Adrenal gland (tissue), 9 donors: ENCODE measurements at regions not wholly inside any gene's neighbourhood (a gene's known extent, or its start where the extent isn't known, plus 50 kb on each side); places are given as distances from the start of the nearest gene placed in this dataset.

ENCODE experiments used
- DNase-seq, 7 donors: peaks; one replicate each; pipeline ENCODE4 v3.0.0-alpha.2; 2019 to 2020
- H3K27ac ChIP-seq, 5 donors: fragments of 200-600 bp; sonication (generic) in 4 of 5; 1 replicate in 3 of 5; 2 replicates in 2 of 5; pipeline versions ENCODE4 v1.5.1 to v1.8.0; 2016 to 2020; ENCODE audit warnings: mild to moderate bottlenecking in 1 of 5
- H3K27me3 ChIP-seq: fragments of 200-600 bp; 2 replicates; pipeline ENCODE4 v1.8.0; 2021
- H3K36me3 ChIP-seq, 2 donors: fragments of 200-600 bp; replicated peaks in 1 of 2; 1 replicate in 1 of 2; 2 replicates in 1 of 2; pipeline versions ENCODE4 v1.5.1 to v1.8.0; 2018 to 2022
- H3K4me1 ChIP-seq, 2 donors: fragments of 200-600 bp; replicated peaks in 1 of 2; 1 replicate in 1 of 2; 2 replicates in 1 of 2; pipeline versions ENCODE4 v1.5.1 to v1.8.0; 2018 to 2021
- H3K4me3 ChIP-seq, 4 donors: fragments of 200-600 bp; sonication (generic) in 3 of 4; one replicate each; pipeline ENCODE4 v1.5.1; 2016 to 2018
- H3K9me3 ChIP-seq, 3 donors: fragments of 200-600 bp; sonication (generic) in 1 of 3; replicated peaks in 1 of 3; 1 replicate in 2 of 3; 2 replicates in 1 of 3; pipeline versions ENCODE4 v1.5.1 to v1.8.0; 2016 to 2021
- POLR2A ChIP-seq, 2 donors: fragments of 450-650 bp; IDR thresholded peaks; one replicate each; pipeline ENCODE4 v1.6.1; 2017; ENCODE audit warnings: antibody characterized with exemption in 2 of 2, mild to moderate bottlenecking in 2 of 2, moderate library complexity in 1 of 2
- WGBS, 4 donors: extraction: QIAGEN DNeasy Blood & Tissue Kit in 2 of 4; methylation state at CpG; one replicate each; pipeline versions ENCODE4 v1.1.5 to v1.1.7; 2013 to 2017; 5-methylcytosine and 5-hydroxymethylcytosine counted together
- intact Hi-C, 2 donors: fragments of 100-400 bp; cut with DNase I; formaldehyde crosslinking; loops; one replicate each; pipeline versions ENCODE4 v1.14.1 to v1.15.0; 2022 to 2023
- TF ChIP-seq, protein P1 (sequence below), 6 experiments: fragments of 450-650 bp in 4 of 6; fragments of 200-600 bp in 2 of 6; sonication (generic) in 1 of 6; IDR thresholded peaks; 1 replicate in 5 of 6; 2 replicates in 1 of 6; pipeline versions ENCODE4 v1.5.1 to v1.8.0; 2016 to 2021; ENCODE audit warnings: antibody characterized with exemption in 6 of 6, mild to moderate bottlenecking in 2 of 6, moderate library complexity in 1 of 6
- donor health status: healthy with polysubstance abuse.
- donor health status: Bipolar disorder and iron deficiency.
- donor health status: DM: yes; HTN: yes; CAD: no.
- donor health status: DM: no; HTN: no; CAD: no.
- donor health status: DM: no; HTN: no; CAD: no.

DNA sequence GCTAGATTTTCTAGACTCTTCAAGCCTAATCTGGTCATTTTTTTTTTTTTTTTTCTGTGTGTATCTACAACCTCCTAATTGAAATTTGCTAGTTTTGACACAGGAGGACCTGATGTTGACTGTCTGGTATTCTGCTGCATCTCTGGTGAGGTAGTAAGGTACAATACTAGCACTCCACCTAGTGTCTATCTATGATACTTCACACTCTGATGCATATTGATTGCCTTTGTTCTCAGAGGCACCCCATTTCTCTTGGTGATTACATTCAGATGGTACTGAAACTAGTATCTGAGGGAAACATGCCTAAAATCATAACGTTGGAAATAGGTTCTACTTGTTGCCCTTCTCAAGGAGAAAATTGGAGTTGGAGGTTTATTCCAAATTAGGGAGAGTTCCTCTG lies 930.5 kb upstream of the NOVA1 start:
- Histone ChIP-seq H3K27ac (no peak overlapping the region), H3K4me3 (no peak overlapping the region), H3K36me3 (no peaks in the 10 kb centered on the region), H3K9me3 (no peaks in the 10 kb centered on the region), H3K27me3 (no peaks in the 10 kb centered on the region), H3K4me1 (no peaks in the 10 kb centered on the region)
- 6 to 23% (median 9%) methylated on average over 1 of the region's 1 CpG for WGBS, 4 donors
- intact Hi-C loops = no loop called here
- TF ChIP-seq, protein P1, sequence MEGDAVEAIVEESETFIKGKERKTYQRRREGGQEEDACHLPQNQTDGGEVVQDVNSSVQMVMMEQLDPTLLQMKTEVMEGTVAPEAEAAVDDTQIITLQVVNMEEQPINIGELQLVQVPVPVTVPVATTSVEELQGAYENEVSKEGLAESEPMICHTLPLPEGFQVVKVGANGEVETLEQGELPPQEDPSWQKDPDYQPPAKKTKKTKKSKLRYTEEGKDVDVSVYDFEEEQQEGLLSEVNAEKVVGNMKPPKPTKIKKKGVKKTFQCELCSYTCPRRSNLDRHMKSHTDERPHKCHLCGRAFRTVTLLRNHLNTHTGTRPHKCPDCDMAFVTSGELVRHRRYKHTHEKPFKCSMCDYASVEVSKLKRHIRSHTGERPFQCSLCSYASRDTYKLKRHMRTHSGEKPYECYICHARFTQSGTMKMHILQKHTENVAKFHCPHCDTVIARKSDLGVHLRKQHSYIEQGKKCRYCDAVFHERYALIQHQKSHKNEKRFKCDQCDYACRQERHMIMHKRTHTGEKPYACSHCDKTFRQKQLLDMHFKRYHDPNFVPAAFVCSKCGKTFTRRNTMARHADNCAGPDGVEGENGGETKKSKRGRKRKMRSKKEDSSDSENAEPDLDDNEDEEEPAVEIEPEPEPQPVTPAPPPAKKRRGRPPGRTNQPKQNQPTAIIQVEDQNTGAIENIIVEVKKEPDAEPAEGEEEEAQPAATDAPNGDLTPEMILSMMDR (IDR thresholded peaks at IDR 0.05) = peak in 4 of 6 experiments; percentile 16 to 42 (median 32)
- TF ChIP-seq POLR2A (IDR thresholded peaks at IDR 0.05) = no peak
- DNase-seq = no peak

DNA sequence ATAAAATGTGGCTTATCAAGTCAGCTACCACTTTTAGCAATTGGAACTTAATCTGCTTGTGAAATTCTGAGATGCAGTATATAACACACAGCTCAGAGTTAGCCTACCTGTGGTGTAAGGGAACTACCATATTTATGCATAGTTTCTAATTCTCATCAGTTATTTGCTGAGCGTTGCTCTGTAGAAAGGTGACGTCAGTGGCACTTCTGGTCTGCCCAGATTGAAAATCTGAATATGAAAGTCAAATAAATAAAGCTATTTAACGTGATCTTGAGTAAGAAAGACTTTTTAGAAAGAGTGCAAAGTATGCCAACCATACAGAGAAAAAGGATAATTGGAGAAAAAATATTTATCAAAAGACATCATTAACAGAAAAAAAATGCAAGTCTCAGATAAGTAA lies 938.9 kb upstream of the NOVA1 start:
- intact Hi-C loops = no loop called here
- DNase-seq = no peak
- H3K27ac ChIP-seq = no peak overlapping the region
- H3K4me3 ChIP-seq = no peak overlapping the region
- no peaks in the 10 kb centered on the region for H3K27me3 ChIP-seq
- no peaks in the 10 kb centered on the region for H3K4me1 ChIP-seq
- H3K9me3 ChIP-seq = no peaks in the 10 kb centered on the region
- WGBS, 4 donors = 69 to 78% (median 75%) methylated on average over 3 of the region's 3 CpGs
- TF ChIP-seq, protein P1 (IDR thresholded peaks at IDR 0.05) = no peak
- no peak for TF ChIP-seq POLR2A (IDR thresholded peaks at IDR 0.05)
- H3K36me3 ChIP-seq = no peaks in the 10 kb centered on the region

DNA sequence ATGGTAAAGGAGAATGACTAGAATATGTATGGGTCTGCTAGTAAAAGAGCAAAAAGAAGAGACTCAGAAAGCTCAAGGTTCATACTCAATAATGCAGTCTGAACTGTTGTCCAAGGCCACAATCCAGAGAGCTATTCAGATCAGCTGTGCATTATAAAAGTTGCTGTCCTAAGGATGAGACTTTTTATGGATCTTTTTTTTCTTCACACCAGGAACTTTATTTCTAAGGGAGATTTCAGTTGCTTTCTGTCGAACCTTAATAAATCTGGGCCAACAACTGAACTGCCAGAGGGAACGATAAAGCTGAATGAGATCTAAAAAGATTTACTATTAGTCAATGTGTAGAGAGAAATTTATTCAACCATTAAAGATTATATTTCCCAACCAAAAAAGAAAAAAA lies 948.3 kb upstream of the NOVA1 start:
- no peak for TF ChIP-seq POLR2A (IDR thresholded peaks at IDR 0.05)
- TF ChIP-seq, protein P1 (IDR thresholded peaks at IDR 0.05) = no peak
- WGBS, 4 donors = 44 to 57% (median 49%) methylated on average over 2 of the region's 2 CpGs

DNA sequence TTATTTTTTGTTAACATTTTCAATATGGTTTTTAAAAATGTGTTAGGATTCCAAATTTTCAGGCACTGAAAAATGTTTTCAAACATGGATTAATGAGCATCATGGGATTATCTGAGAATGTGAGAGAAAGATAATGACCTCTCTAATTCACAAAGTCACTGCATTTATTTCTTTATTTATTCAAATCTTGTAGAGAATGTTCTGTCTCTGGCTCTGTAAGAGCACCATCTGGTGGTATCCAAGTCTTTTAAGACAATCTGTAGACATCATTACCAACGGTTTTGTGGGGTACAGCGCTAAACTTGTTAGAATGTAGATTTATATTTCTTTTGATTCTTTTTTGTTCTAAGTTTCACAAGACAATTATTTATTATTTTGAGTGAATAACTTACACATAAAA lies 956.0 kb upstream of the NOVA1 start:
- intact Hi-C loops = no loop called here
- Histone ChIP-seq H3K4me3 (no peak overlapping the region), H3K36me3 (no peaks in the 10 kb centered on the region), H3K4me1 (no peaks in the 10 kb centered on the region), H3K9me3 (no peaks in the 10 kb centered on the region), H3K27ac (no peak overlapping the region), H3K27me3 (no peaks in the 10 kb centered on the region)
- WGBS, 4 donors = 38 to 54% (median 43%) methylated on average over 2 of the region's 2 CpGs
- TF ChIP-seq POLR2A (IDR thresholded peaks at IDR 0.05) = no peak
- no peak for DNase-seq

More for the DNA sequence above, 948.3 kb upstream of the NOVA1 start:
- Histone ChIP-seq H3K27me3 (no peaks in the 10 kb centered on the region), H3K9me3 (no peaks in the 10 kb centered on the region), H3K4me1 (no peaks in the 10 kb centered on the region), H3K27ac (no peak overlapping the region), H3K4me3 (no peak overlapping the region), H3K36me3 (no peaks in the 10 kb centered on the region)
- intact Hi-C loops = no loop called here
- no peak for DNase-seq

DNA sequence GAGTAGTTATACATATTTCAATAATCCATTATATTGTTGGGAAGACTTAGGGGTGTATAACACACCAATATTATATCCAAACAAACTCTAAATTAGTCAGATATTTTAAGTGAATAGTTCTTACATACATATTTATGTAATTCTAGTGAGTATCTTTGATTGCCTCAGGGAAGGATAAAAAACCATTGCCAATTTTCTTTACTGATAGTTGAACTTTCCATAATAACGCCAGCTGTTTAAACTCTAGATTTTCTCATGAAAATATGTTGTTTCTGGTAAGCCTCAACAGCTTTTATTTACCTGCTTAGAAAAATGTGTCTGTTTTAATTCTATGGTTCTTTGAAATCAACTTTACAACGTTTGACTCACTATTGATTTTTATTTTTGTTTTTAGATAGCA lies 959.6 kb upstream of the NOVA1 start:
- no peak for DNase-seq
- Histone ChIP-seq H3K4me1 (no peaks in the 10 kb centered on the region), H3K27me3 (no peaks in the 10 kb centered on the region), H3K9me3 (no peaks in the 10 kb centered on the region), H3K36me3 (no peaks in the 10 kb centered on the region), H3K4me3 (no peak overlapping the region), H3K27ac (no peak overlapping the region)
- 54 to 63% (median 57%) methylated on average over 2 of the region's 2 CpGs for WGBS, 4 donors
- intact Hi-C loops = no loop called here
- no peak for TF ChIP-seq POLR2A (IDR thresholded peaks at IDR 0.05)
- TF ChIP-seq, protein P1 (IDR thresholded peaks at IDR 0.05) = no peak
